ENCODE measurements at regions not wholly inside any gene's neighbourhood (a gene's known extent, or its start where the extent isn't known, plus 50 kb on each side); places are given as distances from the start of the nearest gene placed in this dataset.

DNA sequence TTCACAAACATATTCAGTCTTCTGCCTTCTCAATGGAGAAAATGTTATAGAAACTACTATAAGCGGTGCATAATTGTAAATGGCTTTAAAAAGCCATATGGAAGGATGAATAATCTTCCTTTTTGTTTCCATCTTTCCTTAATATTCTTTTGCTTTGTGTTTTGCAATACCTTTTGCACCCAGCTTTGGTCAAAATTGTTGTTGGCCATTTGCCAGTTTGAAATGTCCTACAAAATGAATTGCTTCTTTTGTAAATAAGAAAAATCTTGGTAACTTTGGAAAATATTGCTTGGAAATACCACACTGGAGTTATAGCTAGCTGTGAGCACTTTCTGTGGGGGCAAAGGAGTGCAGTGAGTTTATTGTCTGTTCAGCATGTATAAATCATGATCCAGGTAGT, 93.5 kb upstream of the NR2F2 start:
- TF ChIP-seq, protein P1, sequence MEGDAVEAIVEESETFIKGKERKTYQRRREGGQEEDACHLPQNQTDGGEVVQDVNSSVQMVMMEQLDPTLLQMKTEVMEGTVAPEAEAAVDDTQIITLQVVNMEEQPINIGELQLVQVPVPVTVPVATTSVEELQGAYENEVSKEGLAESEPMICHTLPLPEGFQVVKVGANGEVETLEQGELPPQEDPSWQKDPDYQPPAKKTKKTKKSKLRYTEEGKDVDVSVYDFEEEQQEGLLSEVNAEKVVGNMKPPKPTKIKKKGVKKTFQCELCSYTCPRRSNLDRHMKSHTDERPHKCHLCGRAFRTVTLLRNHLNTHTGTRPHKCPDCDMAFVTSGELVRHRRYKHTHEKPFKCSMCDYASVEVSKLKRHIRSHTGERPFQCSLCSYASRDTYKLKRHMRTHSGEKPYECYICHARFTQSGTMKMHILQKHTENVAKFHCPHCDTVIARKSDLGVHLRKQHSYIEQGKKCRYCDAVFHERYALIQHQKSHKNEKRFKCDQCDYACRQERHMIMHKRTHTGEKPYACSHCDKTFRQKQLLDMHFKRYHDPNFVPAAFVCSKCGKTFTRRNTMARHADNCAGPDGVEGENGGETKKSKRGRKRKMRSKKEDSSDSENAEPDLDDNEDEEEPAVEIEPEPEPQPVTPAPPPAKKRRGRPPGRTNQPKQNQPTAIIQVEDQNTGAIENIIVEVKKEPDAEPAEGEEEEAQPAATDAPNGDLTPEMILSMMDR (IDR thresholded peaks at IDR 0.05; ENCODE audit: low read length): no peak
- no peak for TF ChIP-seq EZH2 (IDR thresholded peaks at IDR 0.05; ENCODE audit: borderline replicate concordance, low read length)
